ENCODE measurements at regions not wholly inside any gene's neighbourhood (a gene's known extent, or its start where the extent isn't known, plus 50 kb on each side); places are given as distances from the start of the nearest gene placed in this dataset.

DNA sequence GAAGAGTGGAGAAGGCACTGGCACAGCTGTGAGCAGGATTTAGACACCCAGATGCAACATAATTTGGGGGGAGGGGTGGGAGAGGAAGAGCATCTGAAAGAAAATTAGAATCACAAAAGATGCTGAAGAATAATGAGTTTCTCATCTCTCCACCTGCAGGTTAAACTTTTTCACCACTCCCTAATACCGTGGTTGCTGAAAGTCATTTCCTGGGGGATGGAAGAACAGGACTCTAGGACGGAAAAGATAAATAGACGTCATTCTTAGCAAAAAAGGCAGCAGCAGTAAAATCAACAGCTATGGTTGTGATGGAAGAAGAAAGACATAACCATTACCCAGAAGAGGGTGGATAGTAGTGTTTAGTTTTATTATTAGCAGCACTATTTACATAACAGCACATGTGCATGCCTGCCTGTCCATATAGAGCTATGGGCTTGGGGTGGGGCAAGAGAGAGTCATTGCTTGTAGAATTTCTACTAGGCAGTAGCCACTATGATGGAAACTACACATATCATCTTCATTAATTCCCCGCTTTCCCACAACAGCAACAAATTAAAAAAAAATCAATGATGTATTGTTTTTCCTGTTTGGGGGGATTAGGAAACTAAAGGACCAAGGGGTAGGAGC is 212.2 kb downstream of the TRIB2 start:
- TF ChIP-seq, protein P1, sequence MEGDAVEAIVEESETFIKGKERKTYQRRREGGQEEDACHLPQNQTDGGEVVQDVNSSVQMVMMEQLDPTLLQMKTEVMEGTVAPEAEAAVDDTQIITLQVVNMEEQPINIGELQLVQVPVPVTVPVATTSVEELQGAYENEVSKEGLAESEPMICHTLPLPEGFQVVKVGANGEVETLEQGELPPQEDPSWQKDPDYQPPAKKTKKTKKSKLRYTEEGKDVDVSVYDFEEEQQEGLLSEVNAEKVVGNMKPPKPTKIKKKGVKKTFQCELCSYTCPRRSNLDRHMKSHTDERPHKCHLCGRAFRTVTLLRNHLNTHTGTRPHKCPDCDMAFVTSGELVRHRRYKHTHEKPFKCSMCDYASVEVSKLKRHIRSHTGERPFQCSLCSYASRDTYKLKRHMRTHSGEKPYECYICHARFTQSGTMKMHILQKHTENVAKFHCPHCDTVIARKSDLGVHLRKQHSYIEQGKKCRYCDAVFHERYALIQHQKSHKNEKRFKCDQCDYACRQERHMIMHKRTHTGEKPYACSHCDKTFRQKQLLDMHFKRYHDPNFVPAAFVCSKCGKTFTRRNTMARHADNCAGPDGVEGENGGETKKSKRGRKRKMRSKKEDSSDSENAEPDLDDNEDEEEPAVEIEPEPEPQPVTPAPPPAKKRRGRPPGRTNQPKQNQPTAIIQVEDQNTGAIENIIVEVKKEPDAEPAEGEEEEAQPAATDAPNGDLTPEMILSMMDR (conservative IDR thresholded peaks at IDR 0.05; ENCODE audit: low read depth in 2 of 2), result no peak
- TF ChIP-seq EZH2phosphoT487 (IDR thresholded peaks at IDR 0.05; ENCODE audit: unreplicated experiment) (no peak), POLR2AphosphoS5 (IDR thresholded peaks at IDR 0.05; ENCODE audit: low read depth) (no peak), JUNB (IDR thresholded peaks at IDR 0.05; ENCODE audit: unreplicated experiment) (no peak)
- TF ChIP-seq, protein P2, sequence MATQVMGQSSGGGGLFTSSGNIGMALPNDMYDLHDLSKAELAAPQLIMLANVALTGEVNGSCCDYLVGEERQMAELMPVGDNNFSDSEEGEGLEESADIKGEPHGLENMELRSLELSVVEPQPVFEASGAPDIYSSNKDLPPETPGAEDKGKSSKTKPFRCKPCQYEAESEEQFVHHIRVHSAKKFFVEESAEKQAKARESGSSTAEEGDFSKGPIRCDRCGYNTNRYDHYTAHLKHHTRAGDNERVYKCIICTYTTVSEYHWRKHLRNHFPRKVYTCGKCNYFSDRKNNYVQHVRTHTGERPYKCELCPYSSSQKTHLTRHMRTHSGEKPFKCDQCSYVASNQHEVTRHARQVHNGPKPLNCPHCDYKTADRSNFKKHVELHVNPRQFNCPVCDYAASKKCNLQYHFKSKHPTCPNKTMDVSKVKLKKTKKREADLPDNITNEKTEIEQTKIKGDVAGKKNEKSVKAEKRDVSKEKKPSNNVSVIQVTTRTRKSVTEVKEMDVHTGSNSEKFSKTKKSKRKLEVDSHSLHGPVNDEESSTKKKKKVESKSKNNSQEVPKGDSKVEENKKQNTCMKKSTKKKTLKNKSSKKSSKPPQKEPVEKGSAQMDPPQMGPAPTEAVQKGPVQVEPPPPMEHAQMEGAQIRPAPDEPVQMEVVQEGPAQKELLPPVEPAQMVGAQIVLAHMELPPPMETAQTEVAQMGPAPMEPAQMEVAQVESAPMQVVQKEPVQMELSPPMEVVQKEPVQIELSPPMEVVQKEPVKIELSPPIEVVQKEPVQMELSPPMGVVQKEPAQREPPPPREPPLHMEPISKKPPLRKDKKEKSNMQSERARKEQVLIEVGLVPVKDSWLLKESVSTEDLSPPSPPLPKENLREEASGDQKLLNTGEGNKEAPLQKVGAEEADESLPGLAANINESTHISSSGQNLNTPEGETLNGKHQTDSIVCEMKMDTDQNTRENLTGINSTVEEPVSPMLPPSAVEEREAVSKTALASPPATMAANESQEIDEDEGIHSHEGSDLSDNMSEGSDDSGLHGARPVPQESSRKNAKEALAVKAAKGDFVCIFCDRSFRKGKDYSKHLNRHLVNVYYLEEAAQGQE (IDR thresholded peaks at IDR 0.05; ENCODE audit: unreplicated experiment), result no peak
